ENCODE measurements at regions not wholly inside any gene's neighbourhood (a gene's known extent, or its start where the extent isn't known, plus 50 kb on each side); places are given as distances from the start of the nearest gene placed in this dataset.

- TF ChIP-seq TAF1 (IDR thresholded peaks at IDR 0.05; ENCODE audit: borderline replicate concordance, insufficient read depth, low read length) = no peak
- no peak for TF ChIP-seq REST (IDR thresholded peaks at IDR 0.05; ENCODE audit: insufficient read depth in 1 of 2, low read depth in 2 of 2, low read length in 2 of 2)
- TF ChIP-seq SIN3A (IDR thresholded peaks at IDR 0.05; ENCODE audit: borderline replicate concordance, insufficient read depth, low read length) = no peak
- TF ChIP-seq FOXP2 (optimal IDR thresholded peaks at IDR 0.05; ENCODE audit: borderline replicate concordance, extremely low read depth, extremely low read length, insufficient read depth) = no peak
- TF ChIP-seq POLR2AphosphoS5 (IDR thresholded peaks at IDR 0.05; ENCODE audit: low read depth, low read length) = no peak
Measured at GRCh38 chr7:66535414-66536329, 93.0 kb upstream of the KCTD7 start.
